HG03378 (cell line): ENCODE measurements at regions not wholly inside any gene's neighbourhood (a gene's known extent, or its start where the extent isn't known, plus 50 kb on each side); places are given as distances from the start of the nearest gene placed in this dataset.
"Not testable (repeated sequence)": the region's sequence is repeated elsewhere in the genome, so short reads cannot be mapped to it uniquely, and the experiment has no call there.

ENCODE experiments used
- ATAC-seq: cut with Tn5 transposase; IDR thresholded peaks from one replicate; pipeline ENCODE4 v1.9.1; 2021; ENCODE audit warnings: mild to moderate bottlenecking, moderate library complexity; ENCODE audit not compliant: unreplicated experiment

DNA sequence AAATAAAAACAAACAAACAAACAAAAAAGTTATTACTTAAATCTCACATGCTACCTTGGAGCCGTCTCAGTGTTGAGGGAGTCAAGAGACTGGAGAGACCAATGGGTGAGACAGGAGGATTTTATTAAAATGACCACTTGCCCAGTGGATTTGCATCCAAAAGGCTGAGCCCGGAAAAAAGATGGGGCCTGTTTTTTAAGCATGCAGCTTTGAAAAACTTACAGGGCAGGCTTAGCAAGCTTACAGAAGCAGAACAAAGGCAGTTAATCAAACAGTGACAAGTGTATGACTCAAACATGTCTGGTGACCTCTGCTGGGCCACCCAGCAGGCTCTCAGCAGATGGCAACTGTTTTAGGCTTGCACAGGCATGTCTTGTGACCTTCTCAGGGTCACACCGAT is 82.5 kb downstream of the POTEH start:
- ATAC-seq: not testable (repeated sequence)

GRCh38 chr22:15775118-15775517 is 85.3 kb downstream of the POTEH start:
- ATAC-seq: not testable (repeated sequence)

DNA sequence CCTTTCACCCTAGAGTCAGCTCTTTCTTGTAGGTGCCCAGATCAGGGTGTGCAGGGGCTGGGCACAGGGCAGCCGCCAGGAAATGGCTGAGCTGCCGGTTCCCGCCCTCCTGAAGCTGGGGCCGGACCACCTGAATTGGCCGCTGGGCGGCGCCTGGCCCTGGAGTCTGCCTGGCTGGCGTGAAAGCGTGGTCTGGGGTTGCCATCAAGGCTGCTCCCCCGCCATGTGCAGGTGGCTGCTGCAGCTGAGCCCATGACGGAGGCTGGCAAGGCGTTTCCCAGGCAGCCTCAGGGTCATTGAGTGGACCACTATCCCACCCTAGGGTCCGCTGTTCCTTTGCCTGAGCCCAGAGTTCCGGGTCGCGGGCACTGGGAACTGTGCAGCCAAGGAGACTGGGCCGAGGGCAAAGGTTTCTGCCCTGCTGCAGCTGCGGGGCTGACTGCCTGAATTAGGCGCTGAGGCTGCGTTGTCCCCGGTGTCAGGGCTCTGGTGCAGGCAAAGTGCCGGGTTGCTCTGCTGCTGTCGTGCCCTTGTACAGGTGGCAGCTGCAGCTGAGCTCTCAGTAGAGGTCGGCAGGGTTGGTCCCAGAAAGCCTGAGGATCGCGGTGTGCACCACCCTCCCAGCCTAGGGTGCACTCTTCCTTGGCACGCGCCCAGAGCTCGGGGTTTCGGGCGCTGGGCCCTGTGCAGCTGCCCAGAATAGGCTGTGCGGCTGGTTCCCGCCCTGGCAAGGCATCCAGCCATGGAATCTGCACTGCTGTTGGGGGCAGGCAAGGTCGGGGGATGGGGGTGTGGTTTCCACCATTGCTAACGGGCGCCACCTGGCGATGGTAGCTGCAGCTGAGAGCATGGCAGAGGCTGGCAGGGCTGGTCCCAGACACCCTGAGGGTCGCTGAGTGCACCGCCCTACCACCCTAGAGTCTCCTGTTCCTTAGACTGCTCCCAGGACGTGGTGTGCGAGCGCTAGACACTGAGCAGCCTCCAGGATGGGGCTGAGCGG is 86.1 kb downstream of the POTEH start:
- ATAC-seq: not testable (repeated sequence)

DNA sequence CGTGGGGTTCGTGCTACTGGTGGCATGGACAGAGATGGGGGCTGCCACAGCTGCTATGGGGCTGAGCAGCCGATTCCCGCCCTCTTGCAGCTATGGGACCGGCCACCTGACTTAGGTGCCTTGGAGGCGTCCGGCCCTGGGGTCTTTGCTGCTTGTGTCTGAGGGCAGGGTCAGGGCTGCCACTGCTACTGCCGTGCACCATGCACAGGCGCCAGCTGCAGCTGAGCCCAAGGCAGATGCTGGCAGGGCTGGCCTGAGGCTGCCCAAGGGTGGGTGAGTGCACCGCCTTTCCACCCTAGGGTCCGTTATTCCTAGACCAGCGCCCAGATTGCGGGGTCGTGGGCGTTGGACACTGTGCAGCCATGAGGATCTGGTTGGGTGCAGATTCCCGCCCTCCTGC is 86.9 kb downstream of the POTEH start:
- not testable (repeated sequence) for ATAC-seq

- ATAC-seq: not testable (repeated sequence)
Observed at GRCh38 chr22:15777150-15777549, 87.3 kb downstream of the POTEH start.

- not testable (repeated sequence) for ATAC-seq
Observed at GRCh38 chr22:15777557-15777956, 87.7 kb downstream of the POTEH start.

DNA sequence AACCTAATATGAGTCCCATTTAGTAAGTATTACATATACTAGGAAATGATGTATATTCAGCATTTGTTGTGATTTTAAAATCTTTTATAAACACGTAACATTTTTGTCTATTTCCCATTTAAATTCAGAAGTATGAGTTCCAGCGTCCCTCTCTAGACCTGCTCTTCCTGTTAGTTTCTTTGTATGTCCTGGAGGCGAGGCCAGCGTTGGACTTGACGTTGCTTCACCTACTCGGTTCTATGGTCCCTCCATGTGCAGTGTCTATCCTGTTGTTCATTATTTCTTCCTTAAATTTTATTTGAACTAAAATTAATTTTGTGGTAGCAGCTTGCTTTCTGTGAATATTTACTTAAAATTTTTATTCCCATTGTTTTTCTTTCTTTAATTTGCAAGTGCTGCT is 88.5 kb downstream of the POTEH start:
- not testable (repeated sequence) for ATAC-seq

DNA sequence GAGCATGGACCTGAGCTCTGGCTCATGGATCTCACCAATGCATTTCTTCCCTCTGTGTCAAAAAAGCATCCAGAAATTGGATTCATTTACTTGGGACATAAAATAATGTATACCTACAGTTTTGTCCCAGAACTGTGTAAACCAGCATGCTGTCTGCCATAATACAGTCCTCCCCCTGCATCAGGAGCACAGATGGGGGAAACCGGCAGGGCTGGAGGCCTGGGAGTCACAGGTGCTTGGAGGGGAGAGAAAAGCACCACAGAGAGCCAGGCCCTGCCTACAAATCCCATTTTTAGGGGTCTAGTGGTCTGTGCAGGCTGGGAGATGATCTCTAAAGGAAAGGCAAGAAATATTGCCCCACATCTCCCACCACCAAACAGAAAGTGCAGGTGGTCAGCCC is 91.8 kb downstream of the POTEH start:
- not testable (repeated sequence) for ATAC-seq

GRCh38 chr22:15782933-15783332 is 93.1 kb downstream of the POTEH start:
- ATAC-seq: not testable (repeated sequence)

DNA sequence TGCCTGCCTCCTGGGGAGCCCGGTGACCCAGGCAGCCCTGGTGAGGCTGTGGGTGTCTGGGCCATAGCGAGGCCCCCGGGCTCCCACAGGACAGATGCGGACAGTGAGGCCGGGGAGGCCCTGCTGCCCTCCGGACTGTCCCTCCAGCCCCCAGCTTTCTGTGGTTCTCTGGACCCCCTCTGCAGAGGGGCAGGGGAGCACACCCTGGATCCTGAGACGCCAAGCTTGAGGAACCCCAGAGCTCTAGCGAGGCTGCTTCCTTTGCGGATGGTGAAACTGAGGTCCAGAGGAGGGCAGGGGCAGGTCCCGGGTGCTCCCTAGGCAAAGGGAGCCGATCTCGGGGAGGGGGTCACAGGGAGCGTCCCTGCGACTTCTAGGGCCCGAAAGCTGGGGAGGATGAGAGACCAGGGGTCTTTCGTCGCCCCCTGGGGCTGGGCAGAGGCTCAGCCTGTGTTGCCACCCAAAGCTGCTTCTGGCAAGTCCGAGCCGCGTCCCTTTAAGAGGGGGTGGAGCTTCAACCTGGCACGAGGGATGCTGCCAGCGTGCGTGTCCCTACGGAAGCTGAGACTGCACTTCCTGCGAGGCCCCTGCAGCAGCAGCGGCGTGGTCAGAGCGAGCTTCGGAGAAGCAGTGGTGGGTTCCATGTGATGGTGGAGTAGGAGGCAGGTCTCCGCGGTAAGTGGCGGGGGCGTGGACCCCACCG is 94.7 kb downstream of the POTEH start:
- ATAC-seq: peak; percentile 74

GRCh38 chr22:15786942-15787733 is 97.3 kb downstream of the POTEH start:
- ATAC-seq: not testable (repeated sequence)

- ATAC-seq: not testable (repeated sequence)
Observed at GRCh38 chr22:15791557-15791956, 101.7 kb downstream of the POTEH start.

GRCh38 chr22:15799935-15800334 is 110.1 kb downstream of the POTEH start:
- not testable (repeated sequence) for ATAC-seq

GRCh38 chr22:15811141-15811540 is 121.3 kb downstream of the POTEH start:
- peak; percentile 76 for ATAC-seq

DNA sequence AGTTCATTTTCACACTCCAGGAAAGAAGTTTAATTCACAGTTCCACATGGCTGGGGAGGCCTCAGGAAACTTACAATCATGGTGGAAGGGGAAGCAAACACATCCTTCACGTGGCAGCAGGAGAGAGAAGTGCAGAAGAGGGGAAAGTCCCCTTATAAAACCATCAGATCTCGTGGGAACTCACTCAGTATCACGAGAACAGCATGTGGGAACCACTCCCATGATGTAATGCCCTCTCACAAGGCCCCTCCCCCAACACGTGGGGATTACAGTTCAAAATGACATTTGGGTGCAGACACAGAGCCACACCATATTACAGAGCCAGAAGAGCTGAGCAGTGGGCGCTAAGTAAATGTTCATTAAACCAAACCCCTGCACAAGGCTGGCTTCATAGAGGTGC is 126.0 kb downstream of the POTEH start:
- ATAC-seq: not testable (repeated sequence)

GRCh38 chr22:15816470-15816869 is 126.6 kb downstream of the POTEH start:
- not testable (repeated sequence) for ATAC-seq

GRCh38 chr22:15817264-15817663 is 127.4 kb downstream of the POTEH start:
- not testable (repeated sequence) for ATAC-seq

- ATAC-seq: not testable (repeated sequence)
Observed at GRCh38 chr22:15819886-15820285, 130.1 kb downstream of the POTEH start.

GRCh38 chr22:15821088-15821487 is 131.3 kb downstream of the POTEH start:
- ATAC-seq: not testable (repeated sequence)

DNA sequence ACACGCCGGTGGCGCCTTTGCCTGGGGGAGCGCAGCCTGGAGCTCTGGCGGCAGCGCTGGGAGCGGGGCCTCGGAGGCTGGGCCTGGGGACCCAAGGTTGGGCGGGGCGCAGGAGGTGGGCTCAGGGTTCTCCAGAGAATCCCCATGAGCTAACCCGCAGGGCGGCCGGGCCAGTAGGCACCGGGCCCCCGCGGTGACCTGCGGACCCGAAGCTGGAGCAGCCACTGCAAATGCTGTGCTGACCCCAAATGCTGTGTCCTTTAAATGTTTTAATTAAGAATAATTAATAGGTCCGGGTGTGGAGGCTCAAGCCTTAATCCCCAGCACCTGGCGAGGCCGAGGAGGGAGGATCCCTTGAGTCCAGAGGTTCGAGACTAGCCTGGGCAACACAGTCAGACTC is 132.2 kb downstream of the POTEH start:
- ATAC-seq: not testable (repeated sequence)

DNA sequence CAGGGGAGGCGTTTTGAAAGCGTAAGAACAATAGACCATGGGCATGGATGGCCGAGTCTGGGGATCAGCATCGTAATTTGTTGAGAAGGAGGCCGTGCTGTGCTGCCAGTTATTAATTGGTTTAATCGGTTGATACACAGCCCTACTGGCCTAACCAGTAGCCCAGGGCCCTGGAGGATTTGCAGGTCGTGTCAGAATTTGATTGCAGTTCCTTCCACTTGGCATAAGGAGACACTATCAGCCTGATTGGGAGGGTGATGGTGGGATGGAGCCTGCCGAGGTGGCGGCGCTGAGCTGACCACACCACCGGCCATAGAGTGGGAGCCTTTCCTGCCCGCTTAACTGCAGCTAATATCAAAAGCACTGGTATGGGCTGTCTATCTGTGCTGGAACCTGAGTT is 133.4 kb downstream of the POTEH start:
- not testable (repeated sequence) for ATAC-seq
